Gastrocnemius medialis (tissue), 4 donors: ENCODE measurements at regions not wholly inside any gene's neighbourhood (a gene's known extent, or its start where the extent isn't known, plus 50 kb on each side); places are given as distances from the start of the nearest gene placed in this dataset.

ENCODE experiments used
- ATAC-seq, 2 donors: fragments of 150-250 bp; one replicate each; pipeline ENCODE4 v1.9.1; 2016
- DNase-seq, 2 donors: peaks; one replicate each; pipeline ENCODE4 v3.0.0-alpha.2; 2019
- H3K27ac ChIP-seq, 4 donors: fragments of 200-600 bp; sonication (generic); 1 replicate in 1 of 4; 2 replicates in 3 of 4; pipeline ENCODE4 v1.5.1; 2016 to 2018; ENCODE audit warnings: mild to moderate bottlenecking in 2 of 4, moderate library complexity in 1 of 4
- H3K27me3 ChIP-seq, 3 donors: fragments of 200-600 bp; sonication (generic) in 2 of 3; 1 replicate in 1 of 3; 2 replicates in 2 of 3; pipeline versions ENCODE4 v1.5.1 to v1.6.0; 2016 to 2019; ENCODE audit warnings: mild to moderate bottlenecking in 1 of 3, moderate library complexity in 1 of 3
- H3K36me3 ChIP-seq, 2 donors: fragments of 200-600 bp; sonication (generic) in 1 of 2; one replicate each; pipeline ENCODE4 v1.5.1; 2017 to 2018
- H3K4me1 ChIP-seq, 2 donors: fragments of 200-600 bp; sonication (generic) in 1 of 2; one replicate each; pipeline ENCODE4 v1.5.1; 2016 to 2017; ENCODE audit warnings: mild to moderate bottlenecking in 2 of 2
- H3K4me3 ChIP-seq, 4 donors: fragments of 200-600 bp; sonication (generic) in 3 of 4; 1 replicate in 1 of 4; 2 replicates in 3 of 4; pipeline ENCODE4 v1.5.1; 2016 to 2019; ENCODE audit warnings: mild to moderate bottlenecking in 2 of 4
- H3K9me3 ChIP-seq, 3 donors: fragments of 200-600 bp; sonication (generic) in 2 of 3; 1 replicate in 1 of 3; 2 replicates in 2 of 3; pipeline ENCODE4 v1.5.1; 2016 to 2019
- CTCF ChIP-seq, 5 experiments: fragments of 450-650 bp in 3 of 5; fragments of 200-600 bp in 2 of 5; sonication (generic) in 2 of 5; IDR thresholded peaks in 4 of 5; conservative IDR thresholded peaks in 1 of 5; 1 replicate in 4 of 5; 2 replicates in 1 of 5; pipeline ENCODE4 v1.5.1; 2016 to 2019; ENCODE audit warnings: antibody characterized with exemption in 5 of 5, mild to moderate bottlenecking in 3 of 5, moderate library complexity in 3 of 5
- POLR2A ChIP-seq, 2 donors: fragments of 450-650 bp; IDR thresholded peaks; one replicate each; pipeline ENCODE4 v1.6.1; 2017; ENCODE audit warnings: antibody characterized with exemption in 2 of 2, mild to moderate bottlenecking in 2 of 2, moderate library complexity in 2 of 2
- in situ Hi-C, 4 donors: fragments of 200-750 bp; cut with MboI; loops; one replicate each; pipeline versions ENCODE4 v1.15.0 to v1.8.0; 2017; ENCODE audit warnings: low sequenced_read_pairs in 4 of 4
- intact Hi-C: fragments of 100-400 bp; cut with DNase I; formaldehyde crosslinking; loops from one replicate; pipeline ENCODE4 v1.15.1; 2023; ENCODE audit warnings: low total_unique reads

DNA sequence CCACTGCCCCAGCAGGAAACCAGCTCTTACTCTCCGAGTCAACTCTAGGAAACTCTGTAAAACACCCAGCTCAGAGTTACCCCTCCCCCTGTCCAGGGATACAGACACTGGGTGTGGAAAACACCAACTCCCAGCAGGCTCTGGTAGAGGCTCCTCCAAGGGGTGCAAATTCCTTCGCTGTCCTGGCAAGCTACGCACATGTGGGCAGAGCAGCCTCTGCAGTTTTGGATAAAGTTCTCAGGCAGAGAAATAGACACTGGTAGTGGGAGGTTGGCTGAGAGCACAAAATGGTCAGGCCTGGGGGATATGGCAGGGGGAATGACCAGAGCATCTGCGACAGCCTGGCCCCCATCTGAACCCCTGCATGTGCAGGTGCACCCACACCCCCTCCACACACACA, 146.9 kb upstream of the SDK2 start:
- Histone ChIP-seq H3K27ac (no peak overlapping the region), H3K9me3 (no peaks in the 10 kb centered on the region), H3K4me3 (no peak overlapping the region), H3K36me3 (no peaks in the 10 kb centered on the region), H3K27me3 (peaks cover 3 to 14% (median 4%) of the 10 kb centered on the region in 3 donors), H3K4me1 (no peaks in the 10 kb centered on the region)
- DNase-seq (no peak), ATAC-seq (no peak)
- in situ Hi-C loops, result no loop called here
- intact Hi-C loops, result no loop called here
- TF ChIP-seq CTCF (IDR thresholded peaks at IDR 0.05 in 4 of 5, conservative IDR thresholded peaks at IDR 0.05 in 1 of 5), result no peak
- TF ChIP-seq POLR2A (IDR thresholded peaks at IDR 0.05), result no peak

DNA sequence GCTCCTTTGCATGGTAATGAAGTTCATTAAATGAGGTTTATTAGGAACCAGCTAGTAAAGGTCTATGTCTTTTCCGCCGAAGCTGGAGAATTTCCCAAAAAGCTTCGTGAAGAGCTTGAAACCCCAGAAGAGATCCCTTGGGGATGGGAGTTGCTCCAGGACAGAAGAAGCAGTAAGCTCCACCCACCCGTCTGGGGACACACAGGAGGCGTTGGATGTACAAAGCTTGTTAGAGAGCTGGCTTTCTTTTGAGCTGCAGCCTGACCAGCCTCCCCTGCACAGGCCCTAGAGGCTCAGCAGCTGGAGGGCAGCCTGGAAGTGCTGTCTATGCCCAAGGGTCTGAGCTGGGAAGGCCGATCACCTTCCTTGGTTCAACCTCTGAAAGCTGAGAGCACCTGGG, 147.4 kb upstream of the SDK2 start:
- no peaks in the 10 kb centered on the region for H3K9me3 ChIP-seq
- no peaks in the 10 kb centered on the region for H3K4me1 ChIP-seq
- H3K36me3 ChIP-seq, result no peaks in the 10 kb centered on the region
- ATAC-seq, result no peak
- no peak for DNase-seq
- in situ Hi-C loops, result no loop called here
- peaks cover 0 to 14% (median 3%) of the 10 kb centered on the region in 3 donors for H3K27me3 ChIP-seq
- no peak overlapping the region for H3K27ac ChIP-seq
- TF ChIP-seq CTCF (IDR thresholded peaks at IDR 0.05 in 4 of 5, conservative IDR thresholded peaks at IDR 0.05 in 1 of 5) (no peak), POLR2A (IDR thresholded peaks at IDR 0.05) (no peak)
- H3K4me3 ChIP-seq, result no peak overlapping the region
- intact Hi-C loops, result no loop called here

GRCh38 chr17:73792994-73793393, 148.7 kb upstream of the SDK2 start:
- no peak for ATAC-seq
- no peak for DNase-seq
- Histone ChIP-seq H3K27ac (no peak overlapping the region), H3K9me3 (no peaks in the 10 kb centered on the region), H3K36me3 (no peaks in the 10 kb centered on the region), H3K4me3 (no peak overlapping the region), H3K27me3 (peaks cover 0 to 9% (median 0%) of the 10 kb centered on the region in 3 donors), H3K4me1 (no peaks in the 10 kb centered on the region)
- in situ Hi-C loops (no loop called here), intact Hi-C loops (no loop called here)
- no peak for TF ChIP-seq POLR2A (IDR thresholded peaks at IDR 0.05)
- no peak for TF ChIP-seq CTCF (IDR thresholded peaks at IDR 0.05 in 4 of 5, conservative IDR thresholded peaks at IDR 0.05 in 1 of 5)

DNA sequence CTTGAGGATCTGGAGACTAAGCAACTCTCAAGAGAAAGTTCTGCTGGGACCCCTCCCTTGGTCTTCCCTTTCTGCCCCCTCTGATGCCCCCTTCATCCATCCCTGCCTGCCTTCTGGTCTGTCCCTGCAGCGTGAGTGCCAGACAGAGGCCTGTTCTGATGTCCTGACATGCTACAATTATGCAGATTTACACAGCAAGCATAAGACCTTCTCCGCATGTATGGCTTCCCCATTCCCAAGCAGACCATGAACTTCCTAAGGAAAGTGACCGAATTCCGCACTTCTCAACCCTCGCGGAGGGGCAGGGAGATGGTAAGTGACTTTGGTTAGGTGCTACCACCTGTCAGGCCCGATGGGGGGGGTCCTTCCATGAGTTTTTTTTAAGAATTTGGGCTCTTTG, 150.1 kb upstream of the SDK2 start:
- in situ Hi-C loops, result no loop called here
- ATAC-seq, result no peak

More for the DNA sequence above, 150.1 kb upstream of the SDK2 start:
- intact Hi-C loops, result no loop called here
- H3K4me1 ChIP-seq, result no peaks in the 10 kb centered on the region
- DNase-seq, result no peak
- no peak for TF ChIP-seq POLR2A (IDR thresholded peaks at IDR 0.05)
- no peak for TF ChIP-seq CTCF (IDR thresholded peaks at IDR 0.05 in 4 of 5, conservative IDR thresholded peaks at IDR 0.05 in 1 of 5)
- no peak overlapping the region for H3K27ac ChIP-seq
- peaks cover 0 to 7% (median 0%) of the 10 kb centered on the region in 3 donors for H3K27me3 ChIP-seq
- no peak overlapping the region for H3K4me3 ChIP-seq
- no peaks in the 10 kb centered on the region for H3K9me3 ChIP-seq
- H3K36me3 ChIP-seq, result no peaks in the 10 kb centered on the region
